ENCODE measurements at regions not wholly inside any gene's neighbourhood (a gene's known extent, or its start where the extent isn't known, plus 50 kb on each side); places are given as distances from the start of the nearest gene placed in this dataset.
"Not testable (repeated sequence)": the region's sequence is repeated elsewhere in the genome, so short reads cannot be mapped to it uniquely, and the experiment has no call there.

DNA sequence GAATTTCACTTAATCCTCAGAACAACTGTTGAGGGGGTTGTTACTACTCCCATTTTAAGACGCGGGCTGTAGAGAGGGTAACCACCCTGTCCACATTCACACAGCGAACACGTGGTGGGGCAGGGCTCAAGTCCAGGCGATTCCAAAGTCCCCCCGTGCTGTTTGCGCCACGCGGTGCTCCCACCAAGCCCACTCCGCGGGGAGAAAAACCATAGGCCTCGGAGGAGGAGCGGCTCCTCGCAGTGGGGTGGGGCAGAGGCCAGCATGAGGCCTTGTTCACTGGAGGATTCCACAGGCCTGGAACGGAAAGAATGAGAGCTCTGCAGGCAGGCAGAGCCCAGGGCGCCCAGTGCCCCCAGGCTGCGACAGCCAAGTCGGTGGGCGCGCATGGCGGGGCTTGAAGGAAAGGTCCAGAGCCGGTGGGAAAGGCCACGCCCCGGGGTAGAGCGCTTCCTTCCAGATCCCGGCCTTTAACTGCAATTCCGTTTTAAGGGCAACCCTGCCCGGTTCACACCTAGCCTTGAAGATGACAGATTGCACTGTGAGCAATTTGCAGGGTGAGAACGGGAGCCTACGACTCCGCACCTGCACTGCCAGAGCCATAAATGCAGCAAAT, 161.8 kb upstream of the TBL1XR1 start:
- no peak for DNase-seq

DNA sequence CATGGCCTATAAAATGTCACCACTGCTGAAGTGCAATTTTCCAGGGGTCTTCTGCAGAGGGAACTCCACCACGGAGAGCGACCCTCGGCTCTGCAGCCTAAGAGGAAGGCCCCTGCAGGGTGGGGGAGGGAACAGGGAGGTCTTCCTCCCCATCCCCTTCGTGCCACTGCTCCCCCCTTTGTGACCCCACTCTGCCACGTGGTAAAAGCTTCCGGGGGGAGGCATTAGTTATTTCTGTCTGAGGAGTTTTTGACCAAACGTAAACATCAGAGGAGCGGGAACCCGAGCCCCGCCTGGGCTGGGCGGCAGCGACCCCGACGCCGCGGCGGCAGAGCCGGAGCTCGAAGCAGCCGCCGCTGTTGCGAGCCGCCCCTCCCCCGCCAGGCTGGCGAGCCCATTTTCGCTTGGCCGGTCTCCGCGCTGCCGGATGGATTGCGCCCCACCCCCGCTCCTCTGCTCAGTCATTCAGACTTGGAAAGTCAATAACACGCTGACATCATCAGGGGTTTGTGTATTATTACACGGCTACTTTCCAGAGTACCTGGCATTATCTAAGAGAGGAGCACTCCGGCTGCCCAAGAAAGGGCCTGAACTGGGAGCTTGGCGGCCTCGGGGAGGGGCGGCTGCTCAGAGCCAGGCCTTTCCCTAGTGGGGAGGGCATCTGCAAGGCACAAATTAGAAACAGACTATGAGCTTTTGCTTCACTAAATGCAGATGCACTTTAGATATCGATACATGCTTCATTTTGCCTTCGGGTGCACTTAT, 162.5 kb upstream of the TBL1XR1 start:
- peak; percentile 99 for DNase-seq

DNA sequence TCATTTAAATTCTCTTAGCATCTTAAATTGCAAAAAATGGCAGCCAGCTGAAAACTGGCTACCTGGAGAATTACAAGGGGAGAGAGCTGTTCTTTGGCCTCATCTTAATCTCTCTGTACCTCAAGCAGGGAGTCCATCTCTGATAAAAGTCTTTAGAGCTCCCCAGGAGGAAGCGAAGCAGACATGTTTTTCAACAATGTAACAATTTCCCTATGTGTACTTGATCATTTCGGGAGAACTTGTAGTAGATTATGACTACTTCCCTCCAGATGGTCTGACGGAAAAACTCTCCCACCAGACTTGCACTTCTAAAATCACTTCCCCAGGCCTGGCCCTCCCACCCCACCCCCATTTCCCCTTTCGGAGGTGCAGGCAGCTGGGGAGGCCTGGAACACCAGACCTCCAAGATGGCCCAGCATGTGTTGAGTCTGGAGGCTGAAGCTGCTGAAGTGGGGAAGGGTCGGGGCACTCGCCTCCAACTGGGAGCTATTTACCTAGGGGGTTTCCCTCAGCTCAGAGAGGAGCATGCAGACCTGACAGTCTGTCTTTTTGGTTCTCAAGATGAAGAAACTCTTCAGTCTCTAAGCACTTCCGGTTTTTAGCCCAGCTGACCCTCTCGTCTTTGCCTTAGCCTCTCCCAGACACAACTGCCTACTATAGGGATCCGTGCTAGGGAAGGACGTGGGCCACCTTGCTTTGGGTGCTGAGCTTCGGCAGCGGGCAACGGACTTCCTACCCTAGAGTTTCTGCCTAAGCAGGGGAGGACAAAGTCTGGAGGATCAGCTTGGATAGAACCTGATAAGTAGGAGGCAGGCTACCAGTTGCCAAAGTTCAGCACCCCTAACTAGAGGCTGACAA, 164.0 kb upstream of the TBL1XR1 start:
- peak; percentile 18 for DNase-seq

DNA sequence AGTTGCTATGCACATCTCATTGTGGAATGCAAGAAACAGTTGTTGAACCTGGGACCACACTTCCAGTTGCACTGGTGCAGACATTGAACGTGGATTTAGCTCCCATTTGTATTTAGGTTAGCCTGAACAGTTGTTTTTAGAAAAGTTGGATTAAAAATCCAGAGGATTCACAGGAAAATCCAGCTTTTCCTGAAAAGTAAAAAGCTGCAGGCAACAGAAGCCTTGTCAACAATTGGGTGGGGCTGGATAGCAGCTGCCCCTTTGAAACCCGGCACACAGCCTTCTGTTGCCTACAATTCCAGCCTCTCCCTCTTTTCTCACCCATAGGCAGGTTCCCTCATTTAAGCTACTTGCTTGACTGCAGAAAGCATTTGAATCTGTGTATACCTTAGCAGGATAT, 165.3 kb upstream of the TBL1XR1 start:
- DNase-seq, result no peak

DNA sequence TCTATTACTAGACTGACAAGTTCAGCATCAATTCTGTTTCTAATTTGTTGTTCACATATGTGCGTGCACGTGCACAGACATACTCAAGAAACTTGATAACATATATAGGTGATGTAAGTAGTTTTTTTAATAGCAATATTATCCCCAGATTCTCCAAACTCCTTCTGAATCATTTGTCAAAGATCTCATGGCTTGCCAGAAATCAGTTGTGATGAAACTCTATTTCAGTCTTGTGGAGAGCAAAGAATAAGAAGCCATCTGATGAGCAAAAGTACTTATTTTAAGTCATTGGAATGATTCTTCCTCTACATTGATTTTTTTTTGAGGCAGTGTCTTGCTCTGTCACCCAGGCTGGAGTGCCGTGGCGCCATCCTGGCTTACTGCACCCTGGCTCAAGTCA, 167.0 kb upstream of the TBL1XR1 start:
- no peak for DNase-seq

DNA sequence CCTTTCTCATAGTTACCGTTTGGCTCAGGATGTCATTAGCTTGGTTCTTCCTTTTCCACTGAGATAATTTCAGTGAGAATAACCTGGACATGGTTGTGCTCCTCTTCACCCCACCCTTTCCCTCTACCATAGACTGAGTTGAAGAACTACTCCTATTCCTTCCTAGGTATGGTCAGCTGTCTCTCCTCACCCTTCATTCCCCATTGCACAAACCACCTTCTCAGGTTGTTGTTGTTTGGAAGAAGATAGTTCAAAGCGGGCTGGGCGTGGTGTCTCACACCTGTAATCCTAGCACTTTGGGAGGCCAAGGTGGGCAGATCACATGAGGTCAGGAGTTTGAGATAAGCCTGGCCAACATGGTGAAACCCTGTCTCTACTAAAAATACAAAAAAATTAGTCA, 168.0 kb upstream of the TBL1XR1 start:
- not testable (repeated sequence) for DNase-seq

DNA sequence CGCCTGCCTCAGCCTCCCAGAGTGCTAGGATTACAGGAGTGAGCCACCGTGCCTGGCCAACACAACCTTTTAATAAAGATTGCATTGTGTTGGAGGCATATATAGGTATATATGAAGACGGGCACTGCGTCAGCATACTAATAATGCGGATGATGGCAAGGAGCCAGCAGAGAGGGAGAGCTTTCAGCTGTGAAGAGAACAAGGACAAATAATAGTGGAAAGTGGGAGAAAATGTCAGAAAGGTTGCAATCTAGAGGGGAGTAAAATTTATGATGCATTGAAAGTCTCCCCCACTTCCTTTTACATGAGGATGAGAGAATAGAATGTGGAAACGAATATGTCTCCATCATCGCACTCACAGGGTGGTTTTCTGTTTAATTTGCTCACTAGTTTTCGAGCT, 170.5 kb upstream of the TBL1XR1 start:
- DNase-seq, result no peak

DNA sequence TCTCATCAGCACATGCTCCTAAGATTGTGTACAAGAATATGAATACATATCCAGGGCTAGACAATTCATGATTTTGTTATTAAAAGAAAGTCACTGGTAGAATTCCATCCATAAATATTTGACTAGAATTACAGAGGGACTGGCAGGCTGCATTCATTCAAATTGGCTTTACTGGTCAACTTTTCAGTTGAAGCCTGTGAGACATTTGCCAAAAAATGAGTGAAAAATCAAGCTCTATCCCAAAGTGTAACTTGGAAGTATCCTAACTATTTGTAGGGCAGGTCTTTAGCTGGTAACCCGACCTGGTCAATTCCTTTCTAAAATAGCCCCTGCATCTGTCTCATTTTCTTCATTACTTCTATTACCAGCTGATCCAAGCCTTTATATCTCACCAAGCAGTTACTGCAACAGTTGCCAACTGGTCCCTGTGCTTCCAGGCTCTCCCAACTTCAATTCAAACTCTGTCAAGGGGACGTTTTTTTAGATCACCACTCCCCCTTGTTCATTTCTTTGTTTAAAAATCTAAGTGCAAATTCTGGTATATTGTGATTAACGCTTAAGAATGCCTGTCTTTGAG, 173.1 kb upstream of the TBL1XR1 start:
- no peak for DNase-seq

DNA sequence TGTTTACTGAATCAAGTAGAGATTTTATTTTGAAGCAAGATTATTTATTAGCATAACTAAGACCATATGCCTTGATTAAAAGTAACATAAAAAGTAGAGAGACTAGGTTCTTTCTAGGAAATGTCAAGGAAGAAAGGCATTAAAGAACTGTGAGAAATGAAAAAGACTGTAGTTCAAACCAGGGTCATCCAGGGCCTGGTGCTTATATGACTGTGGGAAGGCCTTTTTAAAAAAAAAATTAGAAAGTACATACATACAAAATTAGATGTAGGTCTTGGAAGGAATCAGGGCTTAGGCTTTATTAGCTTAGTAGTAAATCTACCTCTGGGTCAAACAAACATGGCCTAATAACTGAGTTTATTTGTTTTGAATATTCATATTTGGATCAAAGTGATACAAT, 173.9 kb upstream of the TBL1XR1 start:
- DNase-seq, result no peak

DNA sequence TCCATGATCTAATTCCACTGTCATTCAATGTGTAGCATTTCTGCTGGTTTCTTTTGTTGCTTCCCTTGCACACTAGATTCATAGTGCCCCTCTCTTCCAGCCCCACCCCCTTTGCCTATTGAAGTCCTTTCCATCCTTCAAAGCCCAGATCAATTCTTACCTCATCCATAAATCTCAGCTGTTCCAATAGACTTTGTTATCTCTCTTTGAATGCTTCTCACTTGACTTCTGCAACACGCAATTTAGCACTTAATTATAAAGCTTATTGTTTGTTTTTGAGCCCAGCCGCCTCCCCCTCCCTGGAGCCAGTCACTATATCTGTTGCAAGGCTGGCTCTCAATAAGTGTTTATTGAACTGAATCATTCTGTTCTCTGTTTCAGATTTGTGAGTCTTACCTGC, 174.6 kb upstream of the TBL1XR1 start:
- DNase-seq, result no peak

DNA sequence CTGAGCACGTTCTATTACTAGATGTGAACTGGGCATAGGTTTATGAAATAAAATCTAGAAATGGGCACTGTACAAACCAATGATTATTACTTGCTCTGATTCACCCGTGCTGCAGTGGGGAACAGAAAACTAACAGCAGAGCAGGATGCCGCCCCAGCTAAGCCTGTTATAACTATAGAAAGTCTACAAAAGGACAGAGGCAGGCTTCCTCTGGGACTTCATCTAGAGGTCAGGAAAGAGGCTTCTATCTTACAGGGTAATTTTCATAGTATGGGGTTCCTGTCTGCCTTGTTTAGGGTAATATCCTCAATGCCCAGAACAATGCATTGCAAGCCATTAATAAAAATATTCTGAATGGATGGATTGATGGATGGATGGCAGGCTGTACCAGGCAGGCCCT, 177.0 kb upstream of the TBL1XR1 start:
- DNase-seq, result no peak

DNA sequence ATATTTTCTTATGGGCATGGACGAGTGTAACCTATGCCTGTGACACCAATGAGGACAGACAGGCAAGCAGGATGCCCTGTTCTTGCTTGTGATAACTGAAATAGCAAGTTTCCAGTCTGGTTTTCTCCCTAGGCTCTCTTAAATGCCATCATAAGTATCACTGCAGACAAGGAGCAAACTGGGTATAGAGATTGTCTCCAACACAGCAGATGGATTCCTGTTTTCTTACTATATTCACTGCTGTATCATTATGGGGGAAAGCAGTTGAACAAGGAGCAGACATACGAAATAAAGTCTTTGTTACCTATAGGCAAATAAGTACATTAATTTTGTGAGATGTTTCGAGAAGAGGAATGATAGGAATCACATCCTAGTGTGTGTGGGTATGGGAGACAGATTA, 178.0 kb upstream of the TBL1XR1 start:
- no peak for DNase-seq

DNA sequence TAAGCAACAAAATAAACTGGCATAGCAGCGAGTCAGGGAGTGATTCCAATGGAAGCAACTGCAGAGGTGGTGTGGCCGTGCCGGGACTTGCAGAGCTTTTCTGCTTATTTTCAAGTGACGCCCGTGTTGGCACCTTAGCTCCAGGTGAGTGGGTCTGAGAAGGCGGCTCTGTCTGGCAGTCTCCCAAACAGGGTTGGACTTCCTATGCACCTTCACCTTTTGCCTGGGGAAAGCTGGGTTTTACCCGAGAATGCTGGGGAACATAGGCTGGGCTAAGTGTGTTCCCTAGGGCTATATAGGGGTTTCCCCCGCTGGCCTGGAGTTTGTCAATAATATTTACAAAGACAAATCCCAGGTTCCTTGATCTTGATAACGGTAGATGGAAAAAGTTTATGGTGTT, 179.9 kb upstream of the TBL1XR1 start:
- DNase-seq, result no peak

DNA sequence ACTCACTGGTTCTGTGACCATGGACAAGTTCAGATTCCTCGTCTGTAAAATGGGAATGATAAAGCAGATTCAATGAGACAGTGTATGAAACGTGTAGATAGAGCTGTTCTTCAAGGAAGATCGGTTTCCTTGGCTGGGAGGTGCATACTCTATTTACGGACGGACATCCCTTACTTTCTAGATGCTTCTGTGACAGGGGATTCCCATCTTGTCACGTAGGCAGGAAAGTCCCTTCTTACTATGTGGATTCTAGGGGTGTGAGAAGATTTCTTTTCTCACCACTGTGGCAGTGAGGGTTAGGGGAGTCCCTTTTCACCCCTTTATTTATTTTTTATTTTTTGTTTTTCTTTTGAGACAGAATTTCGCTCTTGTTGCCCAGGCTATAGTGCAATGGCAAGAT, 180.9 kb upstream of the TBL1XR1 start:
- no peak for DNase-seq

DNA sequence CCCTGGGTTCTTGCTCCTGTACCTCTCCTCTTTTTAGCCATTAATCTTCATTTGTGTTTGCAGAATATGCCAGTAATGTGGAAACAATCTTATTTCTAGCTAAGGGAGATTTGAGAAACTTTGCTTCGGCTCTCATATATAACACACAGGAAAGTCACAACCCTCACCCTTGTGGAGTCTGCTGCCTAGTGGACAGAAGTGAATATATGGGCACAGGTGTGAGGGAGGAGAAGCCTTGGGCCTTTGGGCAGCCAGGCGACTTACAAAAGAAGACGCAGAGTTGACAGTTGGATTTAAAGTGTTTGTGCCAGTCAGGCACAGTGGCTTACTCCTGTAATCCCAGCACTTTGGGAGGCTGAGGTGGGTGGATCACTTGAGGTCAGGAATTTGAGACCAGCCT, 181.8 kb upstream of the TBL1XR1 start:
- no peak for DNase-seq

DNA sequence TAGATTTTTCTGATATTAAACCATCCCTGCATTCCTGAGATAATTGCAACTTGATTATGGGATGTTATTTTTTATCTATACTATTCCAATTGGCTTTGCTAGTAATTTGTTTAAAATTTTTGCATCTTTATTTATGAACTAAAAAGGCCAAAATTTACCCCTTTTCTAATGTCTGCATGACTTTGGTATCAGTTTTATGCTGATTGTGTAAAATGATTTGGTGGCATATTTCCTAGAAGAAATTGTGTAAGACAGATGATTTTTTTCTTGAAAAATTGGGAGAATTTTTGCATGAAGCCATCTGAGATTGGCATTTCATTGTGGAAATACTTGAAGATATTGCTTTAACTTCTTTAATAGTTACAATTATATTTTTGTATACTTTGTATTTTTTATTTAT, 183.8 kb upstream of the TBL1XR1 start:
- DNase-seq, result no peak

DNA sequence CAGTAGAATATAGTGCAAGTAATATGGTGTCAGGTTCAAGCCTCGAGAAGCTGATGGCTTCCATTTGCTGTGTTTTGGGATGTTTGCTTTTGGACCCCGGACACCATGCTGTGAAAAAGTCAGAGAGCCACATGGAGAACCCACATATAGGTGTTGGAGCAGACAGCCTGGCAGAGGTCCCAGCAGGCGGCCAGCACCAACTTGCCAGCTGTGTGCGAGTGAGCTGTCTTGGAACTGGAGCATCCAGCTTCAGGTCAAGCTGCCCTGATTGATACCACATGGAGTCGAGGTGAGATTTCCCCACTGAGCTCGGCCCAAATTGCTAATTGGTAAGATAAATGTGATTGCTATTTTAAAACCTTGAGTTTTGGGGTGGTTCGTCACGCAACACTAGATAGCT, 185.7 kb upstream of the TBL1XR1 start:
- DNase-seq, result no peak

DNA sequence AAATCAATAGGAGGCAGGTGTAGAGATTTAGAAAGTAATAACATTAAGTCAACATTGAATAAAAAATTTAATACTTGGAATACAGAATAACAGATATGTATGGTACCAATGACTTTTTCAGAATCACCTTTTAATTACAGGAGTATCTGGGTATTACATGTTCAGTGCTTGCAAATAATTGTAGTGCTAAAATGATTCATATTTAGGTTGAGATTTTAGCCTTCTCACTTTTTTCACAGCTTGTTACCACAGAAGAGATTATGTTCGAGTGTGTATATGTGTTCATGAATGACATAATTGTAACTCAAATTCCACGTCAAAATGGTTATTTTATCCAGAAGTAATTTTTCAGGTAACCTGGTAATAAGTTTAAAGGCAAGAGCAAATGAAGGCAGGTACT, 187.9 kb upstream of the TBL1XR1 start:
- no peak for DNase-seq

DNA sequence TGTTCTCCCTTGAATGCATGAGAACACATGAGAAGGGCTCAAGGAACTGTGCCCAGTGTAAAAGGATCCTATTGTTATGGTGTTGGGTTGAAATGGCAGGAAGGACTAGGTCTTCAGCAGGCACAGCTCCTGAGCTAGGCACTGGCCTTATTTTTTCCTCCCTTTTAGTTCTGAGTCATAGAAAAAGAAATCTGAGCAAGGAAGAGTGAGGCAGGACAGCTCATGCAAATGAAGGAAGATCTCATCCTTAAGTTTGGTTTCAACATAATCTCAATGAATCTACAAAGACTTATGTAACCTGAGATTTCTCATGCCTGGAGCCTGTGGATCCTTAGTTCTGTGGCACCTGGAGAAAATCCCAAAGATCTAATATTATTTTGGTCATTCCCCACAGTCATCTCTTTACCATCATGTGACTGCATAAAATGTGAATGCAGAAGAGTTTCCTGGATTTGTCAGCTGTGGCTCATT, 188.6 kb upstream of the TBL1XR1 start:
- no peak for DNase-seq

DNA sequence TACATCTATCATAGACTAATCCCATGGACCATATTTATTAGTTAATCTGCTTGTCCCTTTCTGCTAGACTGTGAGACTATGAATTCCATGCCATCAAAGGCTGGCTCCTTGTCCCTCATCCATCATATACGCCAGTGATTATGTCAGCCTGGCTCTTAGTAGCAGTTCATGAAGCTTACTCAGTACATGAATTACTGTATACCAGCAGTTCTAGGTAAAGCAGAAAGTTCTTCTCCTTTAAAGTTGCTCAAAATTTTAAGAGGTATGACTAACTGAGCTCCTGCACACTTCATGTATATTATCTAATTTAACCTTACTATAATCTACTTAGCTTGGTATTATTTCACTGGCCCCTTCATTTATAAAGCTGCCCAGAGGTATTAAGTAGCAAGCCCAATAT, 190.9 kb upstream of the TBL1XR1 start:
- no peak for DNase-seq

DNA sequence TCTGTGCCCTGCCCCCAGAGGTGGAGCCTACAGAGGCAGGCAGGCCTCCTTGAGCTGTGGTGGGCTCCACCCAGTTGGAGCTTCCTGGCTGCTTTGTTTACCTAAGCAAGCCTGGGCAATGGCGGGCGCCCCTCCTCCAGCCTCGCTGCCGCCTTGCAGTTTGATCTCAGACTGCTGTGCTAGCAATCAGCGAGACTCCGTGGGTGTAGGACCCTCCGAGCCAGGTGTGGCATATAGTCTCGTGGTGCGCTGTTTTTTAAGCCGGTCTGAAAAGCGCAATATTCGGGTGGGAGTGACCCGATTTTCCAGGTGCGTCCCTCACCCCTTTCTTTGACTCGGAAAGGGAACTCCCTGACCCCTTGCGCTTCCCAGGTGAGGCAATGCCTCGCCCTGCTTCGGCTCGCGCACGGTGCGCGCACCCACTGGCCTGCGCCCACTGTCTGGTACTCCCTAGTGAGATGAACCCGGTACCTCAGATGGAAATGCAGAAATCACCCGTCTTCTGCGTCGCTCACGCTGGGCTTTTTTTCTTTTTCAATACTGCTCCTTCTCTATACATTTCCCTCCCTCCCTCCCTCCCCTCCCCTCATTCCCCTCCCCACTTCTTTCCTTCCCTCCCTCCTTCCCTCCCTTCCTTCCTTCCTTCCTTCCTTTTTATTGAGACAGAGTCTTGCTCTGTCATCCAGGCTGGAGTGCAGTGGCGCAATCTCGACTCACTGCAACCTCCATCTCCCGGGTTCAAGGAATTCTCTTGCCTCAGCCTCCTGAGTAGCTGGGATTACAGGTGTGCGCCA, 197.1 kb upstream of the TBL1XR1 start:
- not testable (repeated sequence) for DNase-seq

DNA sequence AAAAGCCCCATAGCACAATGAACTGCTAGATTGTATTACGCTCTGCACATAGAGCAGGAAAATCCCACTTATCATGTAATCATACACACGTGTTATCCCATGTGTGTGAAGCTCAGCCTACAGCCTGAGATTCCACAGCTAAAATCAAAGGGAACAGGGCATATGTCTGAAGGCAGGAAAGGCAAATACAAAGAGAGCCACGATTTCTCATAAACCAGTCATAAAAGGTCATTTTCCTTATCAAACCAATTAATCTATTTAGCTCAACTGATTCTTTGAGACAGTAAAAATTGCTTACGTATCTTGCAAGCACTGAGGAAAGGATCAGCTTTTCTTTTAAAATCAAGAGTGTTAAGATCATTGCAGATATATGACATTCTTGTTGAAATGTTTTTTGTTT, 199.5 kb upstream of the TBL1XR1 start:
- no peak for DNase-seq

DNA sequence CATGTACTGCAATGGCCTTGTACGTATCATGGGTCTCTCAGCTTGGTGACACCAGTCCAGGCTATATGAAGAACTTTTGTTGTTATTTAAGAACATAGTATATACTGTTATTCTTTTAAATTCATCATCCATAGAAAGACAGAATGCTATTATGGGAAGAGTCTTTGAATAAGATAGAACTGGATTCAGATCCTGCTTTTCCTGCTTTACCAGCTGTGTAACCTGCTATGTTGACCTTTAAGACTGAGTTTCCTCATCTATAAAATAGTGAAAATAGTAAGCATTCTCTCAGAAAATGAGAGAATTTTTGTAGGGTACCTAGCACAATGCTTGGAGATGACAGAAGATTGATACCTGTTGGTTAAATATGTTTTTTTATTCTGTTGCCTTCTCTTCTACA, 204.1 kb upstream of the TBL1XR1 start:
- no peak for DNase-seq

Measured in retina (tissue), 1 donor.